Esophagus squamous epithelium (tissue), 4 donors: ENCODE measurements at regions not wholly inside any gene's neighbourhood (a gene's known extent, or its start where the extent isn't known, plus 50 kb on each side); places are given as distances from the start of the nearest gene placed in this dataset.

Experiments
- CTCF ChIP-seq, 6 experiments: fragments of 450-650 bp in 4 of 6; fragments of 200-600 bp in 2 of 6; sonication (generic) in 2 of 6; IDR thresholded peaks; one replicate each; pipeline ENCODE4 v1.5.1; 2016 to 2019; ENCODE audit warnings: antibody characterized with exemption in 6 of 6, mild to moderate bottlenecking in 4 of 6, moderate library complexity in 4 of 6
- POLR2A ChIP-seq, 4 donors: fragments of 450-650 bp; IDR thresholded peaks; one replicate each; pipeline ENCODE4 v1.6.1; 2017; ENCODE audit warnings: antibody characterized with exemption in 4 of 4, mild to moderate bottlenecking in 4 of 4, moderate library complexity in 3 of 4

DNA sequence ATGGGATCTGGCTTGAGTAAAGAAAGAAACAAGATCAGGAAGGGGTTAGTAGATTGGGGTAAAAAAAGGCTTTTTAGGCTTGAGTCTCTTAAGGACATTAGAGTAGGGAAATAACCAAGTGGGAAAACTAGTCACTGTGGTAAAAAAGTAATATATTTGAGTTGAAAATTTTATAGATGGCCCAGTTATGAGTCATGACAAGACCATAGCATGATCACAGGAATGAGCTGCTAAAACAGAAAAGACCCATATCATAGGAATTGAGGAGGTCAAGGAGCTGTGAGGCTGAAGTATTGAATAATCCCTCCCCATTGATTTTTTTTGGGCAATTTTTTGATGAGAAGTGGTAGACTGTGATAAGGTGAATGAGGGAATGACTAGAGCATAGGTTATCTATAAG is 69.2 kb upstream of the TBC1D5 start:
- TF ChIP-seq CTCF (IDR thresholded peaks at IDR 0.05) (no peak), POLR2A (IDR thresholded peaks at IDR 0.05) (no peak)
